GM13976 (cell line): ENCODE measurements at regions not wholly inside any gene's neighbourhood (a gene's known extent, or its start where the extent isn't known, plus 50 kb on each side); places are given as distances from the start of the nearest gene placed in this dataset.

Experiments used
- DNase-seq: peaks from one replicate; pipeline ENCODE4 v3.0.0; 2012; ENCODE audit warnings: low spot score
- in situ Hi-C: fragments of 300-500 bp; cut with MboI; formaldehyde crosslinking; loops from one replicate; pipeline ENCODE4 v1.12.0; 2022; ENCODE audit warnings: low sequenced_read_pairs, mixed read lengths, inconsistent platforms; ENCODE audit not compliant: unreplicated experiment
- TF ChIP-seq, protein P1 (sequence below): IDR thresholded peaks from 2 replicates; pipeline ENCODE4 v1.5.1; 2012; ENCODE audit warnings: borderline replicate concordance, mild to moderate bottlenecking; ENCODE audit not compliant: insufficient read depth; ENCODE audit errors: extremely low read depth, missing control alignments, control extremely low read depth

DNA sequence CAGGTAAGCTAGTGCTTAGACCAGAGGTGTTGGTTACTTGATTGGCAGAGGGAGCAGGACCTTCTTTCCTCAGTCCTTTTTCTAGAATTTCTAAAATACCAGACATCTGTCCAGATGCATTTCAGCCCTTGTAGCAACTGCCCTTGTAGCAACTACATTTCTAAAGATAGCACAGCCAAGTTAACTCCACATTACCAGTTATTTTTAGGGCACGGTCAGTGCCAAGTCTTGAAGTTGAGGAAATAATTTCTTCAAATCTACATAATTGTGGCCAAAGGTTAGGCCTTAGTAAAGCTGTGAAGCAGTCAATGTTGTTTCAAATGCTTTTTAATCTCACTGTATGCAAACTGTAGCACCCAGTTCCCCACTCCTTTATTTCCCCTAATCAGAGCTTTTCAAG is 62.9 kb downstream of the MID1IP1 start:
- TF ChIP-seq, protein P1, sequence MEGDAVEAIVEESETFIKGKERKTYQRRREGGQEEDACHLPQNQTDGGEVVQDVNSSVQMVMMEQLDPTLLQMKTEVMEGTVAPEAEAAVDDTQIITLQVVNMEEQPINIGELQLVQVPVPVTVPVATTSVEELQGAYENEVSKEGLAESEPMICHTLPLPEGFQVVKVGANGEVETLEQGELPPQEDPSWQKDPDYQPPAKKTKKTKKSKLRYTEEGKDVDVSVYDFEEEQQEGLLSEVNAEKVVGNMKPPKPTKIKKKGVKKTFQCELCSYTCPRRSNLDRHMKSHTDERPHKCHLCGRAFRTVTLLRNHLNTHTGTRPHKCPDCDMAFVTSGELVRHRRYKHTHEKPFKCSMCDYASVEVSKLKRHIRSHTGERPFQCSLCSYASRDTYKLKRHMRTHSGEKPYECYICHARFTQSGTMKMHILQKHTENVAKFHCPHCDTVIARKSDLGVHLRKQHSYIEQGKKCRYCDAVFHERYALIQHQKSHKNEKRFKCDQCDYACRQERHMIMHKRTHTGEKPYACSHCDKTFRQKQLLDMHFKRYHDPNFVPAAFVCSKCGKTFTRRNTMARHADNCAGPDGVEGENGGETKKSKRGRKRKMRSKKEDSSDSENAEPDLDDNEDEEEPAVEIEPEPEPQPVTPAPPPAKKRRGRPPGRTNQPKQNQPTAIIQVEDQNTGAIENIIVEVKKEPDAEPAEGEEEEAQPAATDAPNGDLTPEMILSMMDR: no peak

DNA sequence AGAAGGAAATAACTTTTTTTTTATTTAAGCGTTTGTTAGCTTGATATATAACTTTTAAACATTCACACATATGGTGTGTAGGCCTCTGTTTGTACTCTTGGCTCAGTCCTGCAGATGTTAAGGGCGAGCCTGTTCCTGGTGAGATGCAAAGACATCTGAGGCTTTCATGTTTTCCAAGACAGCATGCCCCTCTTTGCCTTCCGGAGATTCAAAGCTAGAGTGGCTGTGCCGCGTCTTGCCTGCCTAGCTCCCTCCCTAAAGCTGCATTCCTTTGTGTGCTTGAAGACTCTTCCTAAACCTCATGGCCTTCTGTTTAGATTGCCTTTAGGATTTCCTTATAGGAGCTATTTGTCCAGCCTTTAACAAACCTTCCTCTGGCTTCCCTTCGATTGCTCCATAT is 67.1 kb downstream of the MID1IP1 start:
- TF ChIP-seq, protein P1: no peak
- in situ Hi-C loops: no loop called here
- DNase-seq: no peak

More for the DNA sequence above, 62.9 kb downstream of the MID1IP1 start:
- in situ Hi-C loops: no loop called here
- DNase-seq: no peak

DNA sequence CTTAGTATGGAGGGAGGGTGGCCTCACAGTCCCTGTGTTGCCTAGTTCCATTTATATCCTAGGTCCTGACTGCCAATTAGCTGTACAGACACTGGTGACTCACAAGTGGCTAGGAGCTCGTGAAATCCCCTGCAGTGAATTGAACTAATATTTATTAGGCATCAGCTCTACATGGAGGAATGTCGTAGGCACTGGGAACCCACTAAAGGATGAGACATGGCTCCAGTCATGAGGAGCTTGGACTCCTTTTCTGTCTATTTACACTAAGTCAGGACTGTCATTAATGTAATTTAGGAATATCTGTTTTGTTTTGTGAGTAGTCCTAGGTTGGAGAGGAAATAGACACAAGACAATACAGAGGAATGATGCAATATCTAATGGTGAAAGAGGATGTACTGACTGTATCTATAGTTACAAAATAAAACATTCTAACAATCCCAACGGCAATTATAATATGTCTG is 67.7 kb downstream of the MID1IP1 start:
- DNase-seq: no peak
- in situ Hi-C loops: no loop called here
- TF ChIP-seq, protein P1: no peak

DNA sequence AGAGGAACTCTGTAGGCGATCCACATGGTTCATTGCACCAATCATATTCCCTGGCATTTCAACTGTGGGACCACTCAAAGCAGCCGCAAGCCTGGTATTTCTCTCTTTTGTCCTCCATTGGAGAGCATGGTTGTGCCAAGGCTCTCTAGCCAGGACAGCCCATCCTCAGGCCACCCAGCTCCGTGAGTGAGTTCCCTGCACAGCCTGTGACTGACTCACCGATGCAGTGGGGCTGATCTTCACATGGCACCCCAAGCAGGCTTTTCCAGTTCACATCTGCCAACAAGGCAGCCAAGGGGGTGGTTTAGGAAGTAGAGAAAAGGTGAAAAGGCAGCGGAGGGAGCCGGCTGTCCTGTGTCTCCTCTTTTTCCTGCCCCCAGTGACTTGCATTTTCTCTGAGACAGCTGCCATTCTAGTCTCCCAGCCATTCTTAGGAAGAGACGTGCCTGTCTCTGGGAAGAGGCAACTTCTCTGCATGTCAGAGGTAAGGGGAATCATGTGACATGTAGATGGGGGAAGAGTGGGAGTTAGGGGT is 69.2 kb downstream of the MID1IP1 start:
- in situ Hi-C loops: no loop called here
- TF ChIP-seq, protein P1: no peak
- no peak for DNase-seq

DNA sequence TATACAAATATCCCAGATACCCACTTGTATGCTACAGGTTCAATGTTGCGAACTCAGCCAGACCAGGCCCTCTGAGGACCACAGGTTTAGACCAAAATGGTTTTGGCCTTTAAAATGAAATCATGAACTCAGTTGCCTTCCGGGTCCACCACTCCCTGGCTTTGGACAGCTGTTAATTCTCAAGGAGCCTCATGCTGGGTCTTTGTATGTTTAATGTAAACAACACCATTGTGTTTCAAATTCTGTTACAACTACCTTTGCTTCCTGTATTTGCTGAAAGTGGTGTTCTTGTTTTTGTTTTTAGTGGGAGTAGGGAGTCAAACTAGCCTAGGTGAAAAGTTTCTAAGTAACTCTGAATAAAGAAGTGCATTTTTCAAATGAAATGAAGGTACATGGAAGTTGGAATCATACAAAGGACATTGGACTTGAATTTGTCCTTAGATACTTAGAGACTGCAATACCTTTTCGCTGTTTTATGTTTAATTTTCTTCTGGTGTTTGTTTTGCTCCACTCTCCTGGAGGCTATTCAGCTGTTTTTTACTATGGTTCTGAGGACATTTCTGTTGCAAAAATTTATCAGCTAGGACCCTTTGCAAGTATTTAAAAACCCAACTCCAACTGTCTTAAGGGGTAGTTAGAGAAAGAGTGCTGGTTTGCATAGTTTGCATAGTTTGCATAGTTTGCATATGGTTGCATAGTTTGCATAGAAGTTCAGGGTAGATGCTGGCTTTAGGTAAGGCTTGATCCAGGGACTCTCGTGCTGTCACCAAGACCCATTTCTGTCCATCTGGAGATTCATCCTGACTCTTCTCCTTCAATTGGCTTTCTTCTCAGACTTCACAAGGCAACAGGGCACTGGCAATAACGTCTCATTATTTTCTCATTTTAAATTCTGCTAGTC is 70.1 kb downstream of the MID1IP1 start:
- TF ChIP-seq, protein P1: no peak
- in situ Hi-C loops: no loop called here
- DNase-seq: no peak

DNA sequence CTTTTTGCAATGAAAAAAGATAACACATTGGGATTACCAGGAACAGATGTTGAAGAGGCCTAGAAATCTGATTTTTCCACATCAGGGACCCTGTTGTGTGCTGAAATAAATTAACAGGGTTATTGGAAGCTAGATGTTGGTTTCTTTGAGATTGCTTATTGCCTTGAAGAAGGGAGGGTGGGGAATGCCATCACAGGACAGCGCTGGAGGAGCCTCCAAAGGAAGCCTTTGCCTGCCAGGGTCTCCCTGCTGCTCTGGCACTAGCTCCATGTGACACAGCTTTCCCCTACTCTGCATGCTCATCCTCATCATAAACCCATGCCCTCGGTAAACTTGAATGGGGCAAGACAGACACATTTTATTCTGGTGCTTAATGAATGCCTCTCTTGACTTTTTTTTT is 76.1 kb downstream of the MID1IP1 start:
- no peak for DNase-seq
- TF ChIP-seq, protein P1: no peak
- in situ Hi-C loops: no loop called here
